ENCODE measurements at regions not wholly inside any gene's neighbourhood (a gene's known extent, or its start where the extent isn't known, plus 50 kb on each side); places are given as distances from the start of the nearest gene placed in this dataset.

DNA sequence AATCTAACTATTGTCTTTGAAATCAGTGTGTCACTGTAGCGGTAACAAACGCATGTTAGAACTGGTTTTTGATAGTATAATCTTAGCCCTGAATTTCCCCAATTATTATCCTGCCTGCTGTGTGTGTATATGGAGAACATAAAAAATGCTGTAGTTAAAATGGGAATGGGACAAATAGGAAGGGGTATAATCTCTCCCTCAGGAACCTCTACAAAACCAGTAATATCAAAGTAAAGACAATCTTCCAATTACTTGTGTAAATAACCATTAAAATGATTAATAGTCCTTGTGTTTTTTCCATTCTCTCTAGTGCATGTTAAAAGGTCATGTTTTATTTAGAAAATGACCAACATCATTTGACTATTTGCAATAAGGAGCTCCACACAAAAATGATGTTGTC lies 200.1 kb upstream of the TMTC1 start:
- Histone ChIP-seq H3K4me1 (ENCODE audit: control insufficient read depth, insufficient read depth, low read length) (no peaks in the 10 kb centered on the region), H3K9ac (ENCODE audit: low read length) (no peak overlapping the region), H3K4me3 (ENCODE audit: low read length) (no peak overlapping the region), H3K27me3 (replicated peaks; ENCODE audit: control insufficient read depth, insufficient read depth, low read length) (no peaks in the 10 kb centered on the region), H3K9me3 (ENCODE audit: control insufficient read depth, low read length) (no peaks in the 10 kb centered on the region), H3K36me3 (ENCODE audit: control insufficient read depth, insufficient read depth, low read length, severe bottlenecking) (no peaks in the 10 kb centered on the region)
- DNase-seq (ENCODE audit: low read depth) = no peak

DNA sequence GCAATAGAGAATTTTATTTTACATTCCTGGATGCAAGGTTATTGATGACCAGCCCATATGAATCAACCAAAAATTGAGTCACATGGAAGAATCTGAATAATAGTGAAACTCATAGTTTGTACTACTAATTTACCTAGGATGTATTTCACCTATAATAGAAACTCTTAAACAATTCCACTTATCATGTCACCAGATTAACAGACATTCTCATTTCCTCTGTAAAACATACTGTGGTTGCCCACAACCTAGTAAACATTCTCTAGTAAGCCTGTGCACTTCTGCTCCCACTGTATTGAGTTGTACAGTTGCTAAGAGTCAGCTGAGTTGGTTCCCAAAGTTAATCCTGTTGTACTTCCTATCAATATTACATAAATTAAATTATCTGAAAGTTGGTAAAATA lies 196.6 kb upstream of the TMTC1 start:
- DNase-seq (ENCODE audit: low read depth) = no peak
- Histone ChIP-seq H3K4me1 (ENCODE audit: control insufficient read depth, insufficient read depth, low read length) (no peaks in the 10 kb centered on the region), H3K27me3 (replicated peaks; ENCODE audit: control insufficient read depth, insufficient read depth, low read length) (no peaks in the 10 kb centered on the region), H3K9ac (ENCODE audit: low read length) (no peak overlapping the region), H3K4me3 (ENCODE audit: low read length) (no peak overlapping the region), H3K36me3 (ENCODE audit: control insufficient read depth, insufficient read depth, low read length, severe bottlenecking) (no peaks in the 10 kb centered on the region), H3K9me3 (ENCODE audit: control insufficient read depth, low read length) (no peaks in the 10 kb centered on the region)

- no peaks in the 10 kb centered on the region for H3K27me3 ChIP-seq (replicated peaks; ENCODE audit: control insufficient read depth, insufficient read depth, low read length)
- no peak overlapping the region for H3K9ac ChIP-seq (ENCODE audit: low read length)
- no peaks in the 10 kb centered on the region for H3K36me3 ChIP-seq (ENCODE audit: control insufficient read depth, insufficient read depth, low read length, severe bottlenecking)
- no peak overlapping the region for H3K4me3 ChIP-seq (ENCODE audit: low read length)
- DNase-seq (ENCODE audit: low read depth) = no peak
- no peaks in the 10 kb centered on the region for H3K4me1 ChIP-seq (ENCODE audit: control insufficient read depth, insufficient read depth, low read length)
- H3K9me3 ChIP-seq (ENCODE audit: control insufficient read depth, low read length) = no peaks in the 10 kb centered on the region
Observed at GRCh38 chr12:29971446-29971845, 187.7 kb upstream of the TMTC1 start.

DNA sequence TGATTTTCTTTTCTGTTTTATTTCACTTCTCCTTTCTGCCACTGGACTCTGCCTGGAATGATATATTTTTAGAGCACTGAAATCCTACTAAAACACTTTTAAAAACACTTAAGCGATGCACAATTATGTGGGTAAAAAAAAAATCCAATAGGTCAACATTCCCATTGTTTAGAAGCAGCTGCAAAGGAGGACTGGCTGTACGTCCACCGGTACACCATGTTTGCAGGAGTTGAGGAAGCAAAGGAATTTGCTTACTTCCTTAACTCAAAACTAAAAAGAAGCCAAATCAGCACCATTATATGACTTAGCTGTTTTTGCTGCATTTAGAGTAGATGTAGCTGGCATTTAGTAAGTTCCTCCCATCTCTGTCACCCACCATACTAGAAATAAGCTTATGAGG lies 186.8 kb upstream of the TMTC1 start:
- Histone ChIP-seq H3K36me3 (ENCODE audit: control insufficient read depth, insufficient read depth, low read length, severe bottlenecking) (no peaks in the 10 kb centered on the region), H3K9me3 (ENCODE audit: control insufficient read depth, low read length) (no peaks in the 10 kb centered on the region), H3K9ac (ENCODE audit: low read length) (no peak overlapping the region), H3K4me3 (ENCODE audit: low read length) (no peak overlapping the region), H3K4me1 (ENCODE audit: control insufficient read depth, insufficient read depth, low read length) (no peaks in the 10 kb centered on the region), H3K27me3 (replicated peaks; ENCODE audit: control insufficient read depth, insufficient read depth, low read length) (no peaks in the 10 kb centered on the region)
- no peak for DNase-seq (ENCODE audit: low read depth)

GRCh38 chr12:29962276-29963035 lies 178.7 kb upstream of the TMTC1 start:
- Histone ChIP-seq H3K4me3 (ENCODE audit: low read length) (no peak overlapping the region), H3K4me1 (ENCODE audit: control insufficient read depth, insufficient read depth, low read length) (no peaks in the 10 kb centered on the region), H3K9ac (ENCODE audit: low read length) (no peak overlapping the region), H3K27me3 (replicated peaks; ENCODE audit: control insufficient read depth, insufficient read depth, low read length) (no peaks in the 10 kb centered on the region), H3K9me3 (ENCODE audit: control insufficient read depth, low read length) (no peaks in the 10 kb centered on the region), H3K36me3 (ENCODE audit: control insufficient read depth, insufficient read depth, low read length, severe bottlenecking) (no peaks in the 10 kb centered on the region)
- no peak for DNase-seq (ENCODE audit: low read depth)

GRCh38 chr12:29961231-29961630 lies 177.5 kb upstream of the TMTC1 start:
- H3K27me3 ChIP-seq (replicated peaks; ENCODE audit: control insufficient read depth, insufficient read depth, low read length) = no peaks in the 10 kb centered on the region
- no peak overlapping the region for H3K9ac ChIP-seq (ENCODE audit: low read length)
- H3K4me3 ChIP-seq (ENCODE audit: low read length) = no peak overlapping the region
- no peaks in the 10 kb centered on the region for H3K4me1 ChIP-seq (ENCODE audit: control insufficient read depth, insufficient read depth, low read length)
- H3K36me3 ChIP-seq (ENCODE audit: control insufficient read depth, insufficient read depth, low read length, severe bottlenecking) = no peaks in the 10 kb centered on the region
- DNase-seq (ENCODE audit: low read depth) = peak; percentile 10
- H3K9me3 ChIP-seq (ENCODE audit: control insufficient read depth, low read length) = no peaks in the 10 kb centered on the region

GRCh38 chr12:29960122-29960521 lies 176.4 kb upstream of the TMTC1 start:
- no peaks in the 10 kb centered on the region for H3K9me3 ChIP-seq (ENCODE audit: control insufficient read depth, low read length)
- no peak overlapping the region for H3K4me3 ChIP-seq (ENCODE audit: low read length)
- no peaks in the 10 kb centered on the region for H3K36me3 ChIP-seq (ENCODE audit: control insufficient read depth, insufficient read depth, low read length, severe bottlenecking)
- H3K27me3 ChIP-seq (replicated peaks; ENCODE audit: control insufficient read depth, insufficient read depth, low read length) = no peaks in the 10 kb centered on the region
- H3K9ac ChIP-seq (ENCODE audit: low read length) = no peak overlapping the region
- DNase-seq (ENCODE audit: low read depth) = no peak
- no peaks in the 10 kb centered on the region for H3K4me1 ChIP-seq (ENCODE audit: control insufficient read depth, insufficient read depth, low read length)

DNA sequence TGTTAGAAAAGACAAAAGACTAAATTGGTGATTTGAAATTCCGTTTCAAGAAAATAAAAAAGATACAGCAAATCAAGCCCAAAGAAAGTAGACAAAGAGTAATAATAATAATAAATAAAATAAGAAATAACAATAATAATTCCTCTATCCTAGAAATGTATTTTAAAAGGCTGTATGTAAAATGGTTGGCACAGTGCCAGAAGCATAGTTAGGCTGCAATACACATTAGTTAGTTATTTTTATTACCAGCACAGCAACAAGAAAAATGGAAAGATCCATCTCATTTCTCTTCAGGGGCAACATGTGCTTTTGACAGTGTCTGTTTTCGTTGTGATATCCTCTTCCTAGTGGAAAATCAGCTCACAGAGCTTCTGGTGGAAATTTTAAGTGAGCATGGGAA lies 174.1 kb upstream of the TMTC1 start:
- no peaks in the 10 kb centered on the region for H3K4me1 ChIP-seq (ENCODE audit: control insufficient read depth, insufficient read depth, low read length)
- H3K36me3 ChIP-seq (ENCODE audit: control insufficient read depth, insufficient read depth, low read length, severe bottlenecking) = no peaks in the 10 kb centered on the region
- peak; percentile 16 for DNase-seq (ENCODE audit: low read depth)
- no peak overlapping the region for H3K4me3 ChIP-seq (ENCODE audit: low read length)
- no peak overlapping the region for H3K9ac ChIP-seq (ENCODE audit: low read length)
- no peaks in the 10 kb centered on the region for H3K9me3 ChIP-seq (ENCODE audit: control insufficient read depth, low read length)
- no peaks in the 10 kb centered on the region for H3K27me3 ChIP-seq (replicated peaks; ENCODE audit: control insufficient read depth, insufficient read depth, low read length)

DNA sequence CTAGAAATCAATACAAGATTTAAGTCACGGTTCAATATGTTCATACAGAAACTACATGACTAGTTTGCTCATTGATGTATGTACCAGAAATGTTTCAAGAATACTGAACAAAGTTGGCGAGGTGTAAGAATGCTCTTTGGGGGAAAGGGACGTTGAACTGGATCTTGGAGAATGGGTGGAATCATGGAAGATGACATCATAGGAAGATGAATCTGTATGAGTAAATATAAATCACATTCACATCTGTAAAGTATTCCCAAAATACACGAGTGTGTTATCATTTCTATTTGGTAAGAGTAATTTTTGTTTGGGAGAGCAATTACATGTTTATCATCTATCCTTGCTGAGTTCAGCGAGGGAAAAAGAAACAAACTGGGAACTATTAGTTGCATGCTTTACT lies 162.2 kb upstream of the TMTC1 start:
- Histone ChIP-seq H3K9ac (ENCODE audit: low read length) (no peak overlapping the region), H3K4me3 (ENCODE audit: low read length) (no peak overlapping the region), H3K4me1 (ENCODE audit: control insufficient read depth, insufficient read depth, low read length) (peaks cover 5% of the 10 kb centered on the region), H3K36me3 (ENCODE audit: control insufficient read depth, insufficient read depth, low read length, severe bottlenecking) (no peaks in the 10 kb centered on the region), H3K27me3 (replicated peaks; ENCODE audit: control insufficient read depth, insufficient read depth, low read length) (no peaks in the 10 kb centered on the region), H3K9me3 (ENCODE audit: control insufficient read depth, low read length) (no peaks in the 10 kb centered on the region)
- DNase-seq (ENCODE audit: low read depth) = no peak

DNA sequence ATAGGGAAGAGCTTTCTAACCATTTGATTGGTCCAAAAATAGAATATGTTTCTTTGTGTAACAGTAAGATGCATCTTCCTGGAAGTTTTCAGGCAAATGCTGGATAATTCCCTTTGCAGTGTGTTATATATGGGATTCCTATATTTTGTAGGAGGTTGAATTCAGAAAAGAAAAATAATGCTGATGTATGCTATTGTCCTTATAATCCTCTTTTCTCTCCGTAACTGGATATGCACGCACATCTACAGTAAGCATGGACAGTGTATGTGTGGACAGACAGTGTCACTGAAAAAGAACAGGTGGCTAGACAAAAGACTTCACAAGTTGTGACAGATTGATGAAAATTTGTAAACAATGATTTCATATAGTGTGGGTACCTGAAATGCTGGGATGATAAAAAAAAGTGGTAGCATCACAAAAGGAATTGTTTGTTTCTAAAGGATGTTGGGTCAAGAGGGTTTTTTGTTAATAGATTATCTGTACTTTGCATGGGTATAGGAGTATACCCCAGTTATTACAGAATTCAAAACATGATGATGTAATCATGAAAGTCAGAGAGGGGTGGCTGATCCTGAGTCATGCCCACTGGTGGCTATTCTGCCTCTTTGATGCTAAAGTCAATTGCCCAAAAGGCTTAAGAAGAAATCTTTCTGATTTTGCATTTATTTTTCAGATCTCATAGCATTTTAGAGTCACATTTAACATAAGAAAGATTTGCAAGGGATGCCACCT lies 160.7 kb upstream of the TMTC1 start:
- DNase-seq (ENCODE audit: low read depth) = peak; percentile 5
- Histone ChIP-seq H3K36me3 (ENCODE audit: control insufficient read depth, insufficient read depth, low read length, severe bottlenecking) (no peaks in the 10 kb centered on the region), H3K9me3 (ENCODE audit: control insufficient read depth, low read length) (peaks cover 6% of the 10 kb centered on the region), H3K4me1 (ENCODE audit: control insufficient read depth, insufficient read depth, low read length) (peaks cover 5% of the 10 kb centered on the region), H3K4me3 (ENCODE audit: low read length) (no peak overlapping the region), H3K9ac (ENCODE audit: low read length) (no peak overlapping the region), H3K27me3 (replicated peaks; ENCODE audit: control insufficient read depth, insufficient read depth, low read length) (no peaks in the 10 kb centered on the region)

GRCh38 chr12:29943683-29944082 lies 159.9 kb upstream of the TMTC1 start:
- DNase-seq (ENCODE audit: low read depth) = peak; percentile 39
- Histone ChIP-seq H3K4me3 (ENCODE audit: low read length) (no peak overlapping the region), H3K27me3 (replicated peaks; ENCODE audit: control insufficient read depth, insufficient read depth, low read length) (no peaks in the 10 kb centered on the region), H3K4me1 (ENCODE audit: control insufficient read depth, insufficient read depth, low read length) (peaks cover 5% of the 10 kb centered on the region), H3K9me3 (ENCODE audit: control insufficient read depth, low read length) (peaks cover 6% of the 10 kb centered on the region), H3K36me3 (ENCODE audit: control insufficient read depth, insufficient read depth, low read length, severe bottlenecking) (no peaks in the 10 kb centered on the region), H3K9ac (ENCODE audit: low read length) (no peak overlapping the region)
